H54 (cell line): ENCODE measurements at regions not wholly inside any gene's neighbourhood (a gene's known extent, or its start where the extent isn't known, plus 50 kb on each side); places are given as distances from the start of the nearest gene placed in this dataset.
A peak's percentile ranks its signal among the peaks of the same experiment; 100 is the strongest.

ENCODE experiments used
- DNase-seq: peaks from one replicate; pipeline ENCODE4 v3.0.0; 2011; ENCODE audit warnings: low spot score, mixed read lengths; ENCODE audit not compliant: insufficient read length
- FAIRE-seq: peaks from 3 replicates; lab custom pipeline; 2011; peaks lifted over from hg19 to GRCh38; lab: Jason Lieb, UNC
- POLR2A ChIP-seq: IDR thresholded peaks from 2 replicates; pipeline ENCODE4 v1.6.1; 2011; ENCODE audit warnings: low read depth, mild to moderate bottlenecking, low read length

DNA sequence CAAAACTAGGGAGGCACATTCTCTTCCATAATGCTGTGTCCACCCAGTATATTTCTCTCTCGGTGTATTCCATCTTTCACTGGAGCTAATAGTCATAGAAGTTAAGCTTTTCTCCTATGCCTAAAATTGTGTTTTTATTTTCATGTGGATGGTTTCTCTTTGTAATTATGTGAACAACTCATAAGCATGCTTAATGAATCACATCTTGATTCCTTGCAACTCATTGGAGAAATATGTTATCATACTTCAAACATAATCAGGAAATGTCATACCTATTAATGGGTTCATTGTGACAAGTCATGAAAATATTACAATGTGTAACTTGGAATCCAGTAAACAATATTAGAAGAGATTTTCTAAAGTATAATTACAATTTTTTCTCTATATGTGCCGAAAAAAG lies 186.3 kb downstream of the SLC7A11 start:
- no peak for DNase-seq
- no peak for FAIRE-seq
- TF ChIP-seq POLR2A: no peak

DNA sequence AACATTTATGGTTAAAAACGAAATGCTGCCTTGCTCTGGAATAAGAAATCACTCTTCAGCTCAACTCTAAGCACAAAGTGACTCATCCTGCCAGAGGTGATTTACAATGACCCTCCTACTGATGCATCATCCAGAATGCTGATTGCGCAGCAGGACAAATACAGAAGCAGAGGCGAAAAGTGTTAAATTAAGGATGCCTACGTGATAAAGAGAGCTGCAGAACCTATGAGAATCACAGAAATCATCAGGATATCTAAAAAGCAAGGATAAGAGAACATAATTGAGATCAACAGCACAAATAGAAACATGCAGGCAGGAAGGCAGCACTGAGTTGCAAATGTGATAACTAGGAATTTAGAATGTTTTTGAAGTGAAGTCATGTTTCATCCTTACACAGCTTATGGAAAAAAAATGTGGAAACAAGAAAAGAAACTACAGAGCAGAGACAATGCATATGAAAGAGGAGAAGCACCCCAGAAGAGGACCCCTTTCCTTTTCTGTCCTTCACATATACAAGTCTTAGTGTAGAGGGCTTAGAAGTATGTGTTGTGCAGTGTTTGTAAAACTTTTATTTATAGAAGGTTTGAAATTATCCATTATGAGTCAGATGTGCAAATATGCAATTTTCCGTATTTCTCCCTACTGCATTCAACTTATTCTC lies 188.4 kb downstream of the SLC7A11 start:
- FAIRE-seq (peak; percentile 53), DNase-seq (peak; percentile 22)
- no peak for TF ChIP-seq POLR2A

DNA sequence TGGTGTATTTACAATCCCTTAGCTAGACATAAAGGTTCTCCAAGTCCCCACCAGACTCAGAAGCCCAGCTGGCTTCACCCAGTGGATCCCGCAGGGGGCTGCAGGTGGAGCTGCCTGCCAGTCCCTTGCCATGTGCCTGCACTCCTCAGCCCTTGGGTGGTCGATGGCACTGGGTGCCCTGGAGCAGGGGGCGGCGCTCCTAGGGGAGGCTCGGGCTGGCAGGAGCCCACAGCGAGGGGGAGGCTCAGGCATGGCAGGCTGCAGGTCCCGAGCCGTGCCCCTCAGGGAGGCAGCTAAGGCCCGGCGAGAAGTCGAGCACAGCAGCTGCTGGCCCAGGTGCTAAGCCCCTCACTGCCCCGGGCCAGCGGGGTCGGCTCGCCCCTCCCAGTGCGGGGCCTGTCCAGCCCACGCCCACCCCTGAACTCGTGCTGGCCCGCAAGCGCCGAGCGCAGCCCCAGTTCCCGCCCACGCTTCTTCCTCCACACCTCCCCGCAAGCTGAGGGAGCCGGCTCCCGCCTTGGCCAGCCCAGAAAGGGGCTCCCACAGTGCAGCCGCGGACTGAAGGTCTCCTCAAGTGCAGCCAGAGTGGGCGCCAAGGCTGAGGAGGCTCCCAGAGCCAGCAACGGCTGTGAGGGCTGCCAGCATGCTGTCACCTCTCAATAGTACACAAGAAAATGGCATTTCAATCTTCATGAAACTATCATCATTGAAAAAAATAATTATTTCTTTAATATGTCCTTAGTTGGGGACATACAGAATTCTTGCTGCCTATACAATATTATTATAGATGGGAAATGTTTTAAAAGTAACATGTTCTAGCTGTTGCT lies 189.1 kb downstream of the SLC7A11 start:
- no peak for TF ChIP-seq POLR2A
- FAIRE-seq: no peak
- no peak for DNase-seq

DNA sequence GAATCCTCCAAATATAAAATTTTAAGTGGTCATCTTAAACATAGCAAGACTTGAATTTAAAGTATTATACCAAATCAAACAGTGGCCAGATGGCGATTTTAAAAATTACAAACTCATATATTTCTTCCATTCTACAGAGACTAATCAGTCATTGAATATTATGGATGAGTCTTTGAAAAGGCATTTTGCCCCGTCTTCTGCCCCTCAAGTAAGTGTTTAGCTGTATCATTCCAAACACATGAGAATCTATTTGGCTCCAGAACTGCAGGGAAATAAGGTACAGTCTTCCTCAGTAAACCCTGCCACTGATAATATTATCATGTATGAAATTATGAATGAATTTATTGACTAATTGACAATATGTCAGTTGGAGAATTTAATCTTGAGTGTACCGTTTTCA lies 191.0 kb downstream of the SLC7A11 start:
- DNase-seq: no peak
- no peak for FAIRE-seq
- no peak for TF ChIP-seq POLR2A

DNA sequence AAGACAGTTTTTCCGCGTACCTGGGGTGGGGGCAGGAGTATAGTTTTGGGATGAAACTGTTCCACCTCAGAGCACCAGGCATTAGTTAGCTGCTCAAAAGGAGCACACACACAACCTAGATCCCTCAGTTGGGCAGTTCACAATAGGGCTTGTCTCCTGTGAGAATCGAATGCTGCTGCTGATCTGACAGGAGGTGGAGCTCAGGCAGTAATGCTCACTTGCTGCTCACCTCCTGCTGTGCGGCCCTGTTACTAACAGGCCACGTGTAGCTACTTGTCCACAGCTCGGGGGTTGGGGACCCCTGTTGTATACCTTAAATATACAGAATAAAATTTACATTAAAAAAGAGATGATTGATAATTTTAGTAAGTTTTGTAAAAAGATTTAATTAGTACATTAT lies 191.5 kb downstream of the SLC7A11 start:
- FAIRE-seq: no peak
- no peak for DNase-seq
- TF ChIP-seq POLR2A: no peak

DNA sequence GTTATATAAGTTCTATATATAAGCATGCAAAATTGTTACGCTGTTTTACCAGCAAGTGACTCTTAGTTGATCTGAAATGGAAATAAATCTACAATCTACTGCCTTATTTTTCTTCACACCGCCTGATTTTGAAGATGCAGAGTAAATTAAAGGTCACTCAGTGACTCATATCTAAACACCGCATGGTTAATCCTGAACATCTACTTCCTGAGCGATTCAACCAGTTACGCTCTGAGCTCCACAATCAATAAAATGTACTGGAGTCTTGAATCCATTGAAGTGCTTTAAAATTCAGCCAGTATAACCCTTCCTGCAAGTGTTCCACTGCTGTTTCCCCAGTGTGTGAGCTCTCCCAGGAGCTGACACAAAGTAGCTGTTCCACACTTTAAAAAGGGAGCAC lies 192.8 kb downstream of the SLC7A11 start:
- no peak for DNase-seq
- no peak for TF ChIP-seq POLR2A
- no peak for FAIRE-seq

DNA sequence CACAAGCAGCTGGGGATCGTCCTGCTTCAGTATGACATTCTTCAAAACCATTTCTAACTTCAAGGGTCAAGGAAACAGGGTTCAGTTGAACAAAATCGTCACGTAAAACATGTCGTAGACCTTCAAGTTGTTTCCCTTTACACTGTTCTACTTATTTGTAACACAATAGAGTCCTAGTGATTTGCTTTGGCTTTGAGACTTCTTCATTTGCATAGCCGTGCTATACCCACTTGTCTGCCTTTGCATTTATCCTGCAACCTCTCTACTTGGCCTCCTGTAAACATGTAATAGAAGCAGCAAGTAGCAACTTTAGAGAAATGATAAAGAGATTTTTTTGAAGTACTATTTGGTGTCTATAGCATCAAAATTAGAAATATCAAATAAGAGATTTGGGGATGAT lies 194.9 kb downstream of the SLC7A11 start:
- DNase-seq (no peak), FAIRE-seq (no peak)
- TF ChIP-seq POLR2A: no peak

- DNase-seq: no peak
- no peak for FAIRE-seq
- no peak for TF ChIP-seq POLR2A
Measured at GRCh38 chr4:138045036-138045435, 197.1 kb downstream of the SLC7A11 start.

- DNase-seq (no peak), FAIRE-seq (no peak)
- TF ChIP-seq POLR2A: no peak
Measured at GRCh38 chr4:138039010-138039409, 203.1 kb downstream of the SLC7A11 start.

DNA sequence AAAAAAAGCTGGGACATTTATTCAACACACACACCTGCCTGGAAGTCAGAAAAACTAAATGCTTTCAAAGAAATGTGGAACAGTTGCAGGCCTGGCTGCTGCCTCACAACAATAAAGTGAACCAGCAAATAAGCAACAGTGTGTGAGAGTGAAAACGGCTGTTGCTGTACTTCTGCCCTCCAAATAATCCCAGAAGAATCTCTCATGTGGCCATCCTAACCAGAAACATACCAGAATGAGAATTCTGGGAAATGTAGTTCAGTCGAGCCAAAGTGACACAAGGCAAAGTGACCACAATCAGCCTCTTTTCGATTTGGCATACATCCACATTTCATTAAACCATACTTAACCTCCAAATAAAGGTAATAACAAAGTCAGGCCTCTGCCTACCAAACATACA lies 204.5 kb downstream of the SLC7A11 start:
- TF ChIP-seq POLR2A: no peak
- no peak for FAIRE-seq
- no peak for DNase-seq

GRCh38 chr4:138035781-138036258 lies 206.3 kb downstream of the SLC7A11 start:
- FAIRE-seq: peak; percentile 36
- DNase-seq: peak; percentile 5
- no peak for TF ChIP-seq POLR2A

DNA sequence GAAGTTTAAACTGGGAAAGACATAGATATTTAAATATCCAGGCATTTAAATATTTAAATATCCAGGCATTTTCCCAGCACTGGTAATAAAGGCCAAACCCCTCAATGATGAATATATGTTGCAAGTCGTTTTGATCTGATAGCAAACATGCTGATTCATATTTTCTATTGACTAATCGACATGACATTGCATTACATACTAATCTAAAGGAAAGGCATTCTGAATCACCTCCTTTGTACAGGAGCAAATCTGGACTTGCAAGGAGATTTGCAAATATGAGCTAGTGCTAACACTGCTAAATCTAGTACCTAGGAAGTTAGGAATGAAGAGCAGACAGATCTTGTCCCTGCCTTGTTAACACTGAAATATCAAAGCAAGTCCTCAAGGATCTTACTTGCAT lies 207.3 kb downstream of the SLC7A11 start:
- TF ChIP-seq POLR2A: no peak
- no peak for DNase-seq
- FAIRE-seq: no peak

DNA sequence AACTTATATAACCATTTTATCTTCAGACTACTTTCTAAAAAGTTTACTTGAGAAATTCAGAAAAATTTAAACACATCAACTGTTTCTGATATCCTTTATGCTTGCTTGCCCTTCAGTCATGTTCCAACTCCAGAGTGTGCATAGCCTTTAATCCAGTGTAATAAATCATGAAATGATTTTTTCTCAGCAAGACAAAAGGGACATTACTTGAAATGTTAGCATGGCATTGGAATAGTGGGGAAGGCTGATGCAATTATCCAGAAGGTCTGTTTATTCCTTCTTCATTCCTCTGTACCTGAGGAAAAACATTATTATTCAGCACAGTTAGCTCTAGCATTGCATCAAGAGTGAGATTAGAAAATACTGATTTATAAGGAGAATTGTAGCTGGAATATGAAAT lies 209.9 kb downstream of the SLC7A11 start:
- no peak for TF ChIP-seq POLR2A
- no peak for FAIRE-seq
- DNase-seq: no peak

DNA sequence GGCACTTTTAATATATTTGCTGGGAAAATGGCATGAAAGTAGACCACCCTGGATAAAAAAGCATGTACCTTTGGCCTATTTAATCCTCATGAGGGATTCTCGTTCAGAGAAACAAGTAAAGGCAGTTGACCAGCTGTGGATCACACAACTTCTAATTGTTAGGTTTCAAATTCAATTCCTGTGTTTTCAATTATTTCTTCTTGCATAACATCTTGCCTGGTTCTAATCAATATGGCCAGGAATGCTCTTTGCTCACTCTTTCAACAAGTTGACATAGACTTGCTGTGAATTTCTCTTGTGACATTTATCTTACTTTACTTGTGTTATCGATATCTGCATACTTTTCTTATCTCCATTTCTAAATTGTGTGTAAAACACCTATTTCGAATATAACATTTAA lies 211.8 kb downstream of the SLC7A11 start:
- no peak for TF ChIP-seq POLR2A
- FAIRE-seq: no peak
- no peak for DNase-seq

GRCh38 chr4:138028923-138029322 lies 213.2 kb downstream of the SLC7A11 start:
- TF ChIP-seq POLR2A: no peak
- DNase-seq: no peak
- FAIRE-seq: no peak
